ENCODE measurements at regions not wholly inside any gene's neighbourhood (a gene's known extent, or its start where the extent isn't known, plus 50 kb on each side); places are given as distances from the start of the nearest gene placed in this dataset.

- no peak for DNase-seq (ENCODE audit: low read depth in 4 of 4, low spot score in 3 of 4)
Measured at GRCh38 chr9:116048081-116048480, 105.5 kb upstream of the PAPPA start.

- no peak for DNase-seq (ENCODE audit: low read depth in 4 of 4, low spot score in 3 of 4)
Measured at GRCh38 chr9:116049456-116049855, 104.1 kb upstream of the PAPPA start.

GRCh38 chr9:116051528-116051927, 102.1 kb upstream of the PAPPA start:
- no peak for DNase-seq (ENCODE audit: low read depth in 4 of 4, low spot score in 3 of 4)

- no peak for DNase-seq (ENCODE audit: low read depth in 4 of 4, low spot score in 3 of 4)
Measured at GRCh38 chr9:116055536-116055935, 98.1 kb upstream of the PAPPA start.

- DNase-seq (ENCODE audit: low read depth in 4 of 4, low spot score in 3 of 4) = no peak
Measured at GRCh38 chr9:116057371-116057770, 96.2 kb upstream of the PAPPA start.

GRCh38 chr9:116058421-116058820, 95.2 kb upstream of the PAPPA start:
- DNase-seq (ENCODE audit: low read depth in 4 of 4, low spot score in 3 of 4) = no peak

- no peak for DNase-seq (ENCODE audit: low read depth in 4 of 4, low spot score in 3 of 4)
Measured at GRCh38 chr9:116059466-116059865, 94.1 kb upstream of the PAPPA start.

GRCh38 chr9:116060631-116061030, 93.0 kb upstream of the PAPPA start:
- no peak for DNase-seq (ENCODE audit: low read depth in 4 of 4, low spot score in 3 of 4)

GRCh38 chr9:116061546-116062205, 91.9 kb upstream of the PAPPA start:
- no peak for DNase-seq (ENCODE audit: low read depth in 4 of 4, low spot score in 3 of 4)

GRCh38 chr9:116062206-116062550, 91.4 kb upstream of the PAPPA start:
- no peak for DNase-seq (ENCODE audit: low read depth in 4 of 4, low spot score in 3 of 4)

GRCh38 chr9:116064970-116065369, 88.6 kb upstream of the PAPPA start:
- DNase-seq (ENCODE audit: low read depth in 4 of 4, low spot score in 3 of 4) = no peak

GRCh38 chr9:116066221-116066620, 87.4 kb upstream of the PAPPA start:
- no peak for DNase-seq (ENCODE audit: low read depth in 4 of 4, low spot score in 3 of 4)

- no peak for DNase-seq (ENCODE audit: low read depth in 4 of 4, low spot score in 3 of 4)
Measured at GRCh38 chr9:116067566-116067965, 86.0 kb upstream of the PAPPA start.

- no peak for DNase-seq (ENCODE audit: low read depth in 4 of 4, low spot score in 3 of 4)
Measured at GRCh38 chr9:116070256-116070914, 83.2 kb upstream of the PAPPA start.

GRCh38 chr9:116072046-116072445, 81.5 kb upstream of the PAPPA start:
- DNase-seq (ENCODE audit: low read depth in 4 of 4, low spot score in 3 of 4) = no peak

GRCh38 chr9:116073826-116074225, 79.8 kb upstream of the PAPPA start:
- no peak for DNase-seq (ENCODE audit: low read depth in 4 of 4, low spot score in 3 of 4)

- DNase-seq (ENCODE audit: low read depth in 4 of 4, low spot score in 3 of 4) = no peak
Measured at GRCh38 chr9:116074658-116075057, 78.9 kb upstream of the PAPPA start.

- no peak for DNase-seq (ENCODE audit: low read depth in 4 of 4, low spot score in 3 of 4)
Measured at GRCh38 chr9:116075191-116075590, 78.4 kb upstream of the PAPPA start.

- no peak for DNase-seq (ENCODE audit: low read depth in 4 of 4, low spot score in 3 of 4)
Measured at GRCh38 chr9:116078640-116079039, 75.0 kb upstream of the PAPPA start.

GRCh38 chr9:116080561-116080960, 73.0 kb upstream of the PAPPA start:
- no peak for DNase-seq (ENCODE audit: low read depth in 4 of 4, low spot score in 3 of 4)

GRCh38 chr9:116081435-116082115, 72.0 kb upstream of the PAPPA start:
- no peak for DNase-seq (ENCODE audit: low read depth in 4 of 4, low spot score in 3 of 4)

GRCh38 chr9:116083837-116084236, 69.8 kb upstream of the PAPPA start:
- no peak for DNase-seq (ENCODE audit: low read depth in 4 of 4, low spot score in 3 of 4)

All from right renal pelvis (tissue), 4 donors.